ENCODE measurements at regions not wholly inside any gene's neighbourhood (a gene's known extent, or its start where the extent isn't known, plus 50 kb on each side); places are given as distances from the start of the nearest gene placed in this dataset.

GRCh38 chr4:10259976-10260375 lies 143.4 kb upstream of the WDR1 start:
- H3K36me3 ChIP-seq = no peaks in the 10 kb centered on the region
- TF ChIP-seq Cebpa-rat (IDR thresholded peaks at IDR 0.05) = no peak
- peaks cover 12% of the 10 kb centered on the region for H3K4me1 ChIP-seq
- H3K27me3 ChIP-seq = no peaks in the 10 kb centered on the region
- no peaks in the 10 kb centered on the region for H4K20me1 ChIP-seq
- H3K4me3 ChIP-seq = no peak overlapping the region
- H3K4me2 ChIP-seq = no peak overlapping the region
- no peaks in the 10 kb centered on the region for H3K9me3 ChIP-seq
- no peak overlapping the region for H3K27ac ChIP-seq
- no peak overlapping the region for H3K9ac ChIP-seq

GRCh38 chr4:10256203-10256602 lies 139.6 kb upstream of the WDR1 start:
- no peaks in the 10 kb centered on the region for H3K36me3 ChIP-seq
- H3K4me1 ChIP-seq = no peaks in the 10 kb centered on the region
- no peak for TF ChIP-seq Cebpa-rat (IDR thresholded peaks at IDR 0.05)
- H3K9me3 ChIP-seq = no peaks in the 10 kb centered on the region
- no peaks in the 10 kb centered on the region for H4K20me1 ChIP-seq
- no peak overlapping the region for H3K4me2 ChIP-seq
- H3K9ac ChIP-seq = no peak overlapping the region
- H3K27me3 ChIP-seq = no peaks in the 10 kb centered on the region
- H3K27ac ChIP-seq = no peak overlapping the region
- H3K4me3 ChIP-seq = no peak overlapping the region

- Histone ChIP-seq H3K4me1 (no peaks in the 10 kb centered on the region), H3K4me2 (no peak overlapping the region), H3K27me3 (no peaks in the 10 kb centered on the region), H3K4me3 (no peak overlapping the region), H3K9me3 (no peaks in the 10 kb centered on the region), H3K9ac (no peak overlapping the region), H4K20me1 (no peaks in the 10 kb centered on the region), H3K27ac (no peak overlapping the region), H3K36me3 (no peaks in the 10 kb centered on the region)
- TF ChIP-seq Cebpa-rat (IDR thresholded peaks at IDR 0.05) = no peak
Measured at GRCh38 chr4:10253765-10254164, 137.2 kb upstream of the WDR1 start.

GRCh38 chr4:10245751-10246150 lies 129.2 kb upstream of the WDR1 start:
- H3K9me3 ChIP-seq = no peaks in the 10 kb centered on the region
- H3K4me3 ChIP-seq = no peak overlapping the region
- H3K4me2 ChIP-seq = no peak overlapping the region
- no peaks in the 10 kb centered on the region for H3K36me3 ChIP-seq
- no peak for TF ChIP-seq Cebpa-rat (IDR thresholded peaks at IDR 0.05)
- no peak overlapping the region for H3K27ac ChIP-seq
- no peaks in the 10 kb centered on the region for H3K4me1 ChIP-seq
- H3K9ac ChIP-seq = no peak overlapping the region
- H4K20me1 ChIP-seq = no peaks in the 10 kb centered on the region
- no peaks in the 10 kb centered on the region for H3K27me3 ChIP-seq

GRCh38 chr4:10243856-10244255 lies 127.3 kb upstream of the WDR1 start:
- TF ChIP-seq Cebpa-rat (IDR thresholded peaks at IDR 0.05) = no peak

GRCh38 chr4:10240691-10241090 lies 124.1 kb upstream of the WDR1 start:
- no peak overlapping the region for H3K9ac ChIP-seq

More at GRCh38 chr4:10243856-10244255, 127.3 kb upstream of the WDR1 start:
- Histone ChIP-seq H3K4me2 (no peak overlapping the region), H3K27me3 (no peaks in the 10 kb centered on the region), H3K27ac (no peak overlapping the region), H3K4me3 (no peak overlapping the region), H3K9ac (no peak overlapping the region), H3K4me1 (no peaks in the 10 kb centered on the region), H3K9me3 (no peaks in the 10 kb centered on the region), H3K36me3 (no peaks in the 10 kb centered on the region), H4K20me1 (no peaks in the 10 kb centered on the region)

GRCh38 chr4:10239982-10240654 lies 123.5 kb upstream of the WDR1 start:
- Histone ChIP-seq H4K20me1 (no peaks in the 10 kb centered on the region), H3K36me3 (no peaks in the 10 kb centered on the region), H3K27me3 (no peaks in the 10 kb centered on the region), H3K9me3 (no peaks in the 10 kb centered on the region), H3K27ac (no peak overlapping the region), H3K4me3 (no peak overlapping the region), H3K9ac (no peak overlapping the region), H3K4me2 (no peak overlapping the region), H3K4me1 (no peaks in the 10 kb centered on the region)
- no peak for TF ChIP-seq Cebpa-rat (IDR thresholded peaks at IDR 0.05)

More at GRCh38 chr4:10240691-10241090, 124.1 kb upstream of the WDR1 start:
- H4K20me1 ChIP-seq = no peaks in the 10 kb centered on the region
- no peak overlapping the region for H3K4me2 ChIP-seq
- H3K4me1 ChIP-seq = no peaks in the 10 kb centered on the region
- H3K27me3 ChIP-seq = no peaks in the 10 kb centered on the region
- H3K27ac ChIP-seq = no peak overlapping the region
- no peak for TF ChIP-seq Cebpa-rat (IDR thresholded peaks at IDR 0.05)
- no peak overlapping the region for H3K4me3 ChIP-seq
- H3K9me3 ChIP-seq = no peaks in the 10 kb centered on the region
- H3K36me3 ChIP-seq = no peaks in the 10 kb centered on the region

GRCh38 chr4:10237131-10237530 lies 120.5 kb upstream of the WDR1 start:
- H4K20me1 ChIP-seq = no peaks in the 10 kb centered on the region
- no peak overlapping the region for H3K4me3 ChIP-seq
- H3K4me2 ChIP-seq = no peak overlapping the region
- H3K27ac ChIP-seq = no peak overlapping the region
- H3K9me3 ChIP-seq = no peaks in the 10 kb centered on the region
- H3K36me3 ChIP-seq = no peaks in the 10 kb centered on the region
- H3K9ac ChIP-seq = no peak overlapping the region
- H3K27me3 ChIP-seq = no peaks in the 10 kb centered on the region
- TF ChIP-seq Cebpa-rat (IDR thresholded peaks at IDR 0.05) = no peak
- no peaks in the 10 kb centered on the region for H3K4me1 ChIP-seq

- no peak overlapping the region for H3K27ac ChIP-seq
- H3K4me2 ChIP-seq = no peak overlapping the region
- H3K36me3 ChIP-seq = no peaks in the 10 kb centered on the region
- no peaks in the 10 kb centered on the region for H3K27me3 ChIP-seq
- no peak overlapping the region for H3K4me3 ChIP-seq
- no peak overlapping the region for H3K9ac ChIP-seq
- H3K4me1 ChIP-seq = no peaks in the 10 kb centered on the region
- TF ChIP-seq Cebpa-rat (IDR thresholded peaks at IDR 0.05) = no peak
- no peaks in the 10 kb centered on the region for H3K9me3 ChIP-seq
- no peaks in the 10 kb centered on the region for H4K20me1 ChIP-seq
Measured at GRCh38 chr4:10232114-10232513, 115.5 kb upstream of the WDR1 start.

- no peaks in the 10 kb centered on the region for H3K27me3 ChIP-seq
- no peak overlapping the region for H3K4me3 ChIP-seq
- no peaks in the 10 kb centered on the region for H4K20me1 ChIP-seq
- no peak overlapping the region for H3K27ac ChIP-seq
- no peak overlapping the region for H3K9ac ChIP-seq
- H3K9me3 ChIP-seq = no peaks in the 10 kb centered on the region
- no peaks in the 10 kb centered on the region for H3K4me1 ChIP-seq
- H3K4me2 ChIP-seq = no peak overlapping the region
- no peaks in the 10 kb centered on the region for H3K36me3 ChIP-seq
- no peak for TF ChIP-seq Cebpa-rat (IDR thresholded peaks at IDR 0.05)
Measured at GRCh38 chr4:10226756-10227155, 110.2 kb upstream of the WDR1 start.

- Histone ChIP-seq H3K9me3 (no peaks in the 10 kb centered on the region), H3K27ac (no peak overlapping the region), H3K36me3 (no peaks in the 10 kb centered on the region), H4K20me1 (no peaks in the 10 kb centered on the region), H3K27me3 (no peaks in the 10 kb centered on the region), H3K4me2 (no peak overlapping the region), H3K4me3 (no peak overlapping the region), H3K9ac (no peak overlapping the region), H3K4me1 (no peaks in the 10 kb centered on the region)
- TF ChIP-seq Cebpa-rat (IDR thresholded peaks at IDR 0.05) = no peak
Measured at GRCh38 chr4:10225096-10225495, 108.5 kb upstream of the WDR1 start.

Measured in BLaER1 (cell line).